ENCODE measurements at regions not wholly inside any gene's neighbourhood (a gene's known extent, or its start where the extent isn't known, plus 50 kb on each side); places are given as distances from the start of the nearest gene placed in this dataset.

DNA sequence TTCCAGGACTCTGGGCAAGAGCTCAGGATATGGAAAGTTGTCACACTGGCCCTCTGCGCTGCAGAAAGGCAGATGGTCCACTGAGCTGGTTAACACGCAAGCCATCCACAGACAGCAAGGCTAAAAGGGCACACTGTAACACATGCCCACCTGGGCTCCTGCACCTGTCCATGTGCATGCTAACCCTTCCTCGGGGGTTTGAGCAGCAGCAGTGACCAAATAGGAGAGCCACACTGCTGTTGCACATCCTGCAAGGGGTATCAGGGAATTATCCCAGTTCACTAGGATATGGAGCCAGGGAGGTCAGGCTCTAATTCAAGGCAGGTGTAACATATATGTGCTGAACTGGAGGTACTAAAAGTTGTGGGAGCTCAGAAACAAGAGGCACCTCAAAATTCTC, 471.0 kb upstream of the CDH5 start:
- TF ChIP-seq, protein P1, sequence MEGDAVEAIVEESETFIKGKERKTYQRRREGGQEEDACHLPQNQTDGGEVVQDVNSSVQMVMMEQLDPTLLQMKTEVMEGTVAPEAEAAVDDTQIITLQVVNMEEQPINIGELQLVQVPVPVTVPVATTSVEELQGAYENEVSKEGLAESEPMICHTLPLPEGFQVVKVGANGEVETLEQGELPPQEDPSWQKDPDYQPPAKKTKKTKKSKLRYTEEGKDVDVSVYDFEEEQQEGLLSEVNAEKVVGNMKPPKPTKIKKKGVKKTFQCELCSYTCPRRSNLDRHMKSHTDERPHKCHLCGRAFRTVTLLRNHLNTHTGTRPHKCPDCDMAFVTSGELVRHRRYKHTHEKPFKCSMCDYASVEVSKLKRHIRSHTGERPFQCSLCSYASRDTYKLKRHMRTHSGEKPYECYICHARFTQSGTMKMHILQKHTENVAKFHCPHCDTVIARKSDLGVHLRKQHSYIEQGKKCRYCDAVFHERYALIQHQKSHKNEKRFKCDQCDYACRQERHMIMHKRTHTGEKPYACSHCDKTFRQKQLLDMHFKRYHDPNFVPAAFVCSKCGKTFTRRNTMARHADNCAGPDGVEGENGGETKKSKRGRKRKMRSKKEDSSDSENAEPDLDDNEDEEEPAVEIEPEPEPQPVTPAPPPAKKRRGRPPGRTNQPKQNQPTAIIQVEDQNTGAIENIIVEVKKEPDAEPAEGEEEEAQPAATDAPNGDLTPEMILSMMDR (IDR thresholded peaks at IDR 0.05), result no peak
- TF ChIP-seq POLR2A (IDR thresholded peaks at IDR 0.05), result no peak

Data from Peyer's patch (tissue), 4 donors.